Tibial nerve (tissue), 4 donors: ENCODE measurements at regions not wholly inside any gene's neighbourhood (a gene's known extent, or its start where the extent isn't known, plus 50 kb on each side); places are given as distances from the start of the nearest gene placed in this dataset.

Experiments used
- EP300 ChIP-seq, 2 donors: sonication (generic); formaldehyde crosslinking; IDR thresholded peaks; one replicate each; pipeline ENCODE4 v1.6.1; 2017; ENCODE audit warnings: antibody characterized with exemption in 2 of 2, mild to moderate bottlenecking in 1 of 2
- POLR2A ChIP-seq, 2 donors: fragments of 450-650 bp; IDR thresholded peaks; one replicate each; pipeline ENCODE4 v1.6.1; 2017; ENCODE audit warnings: antibody characterized with exemption in 2 of 2, mild to moderate bottlenecking in 2 of 2, moderate library complexity in 2 of 2
- TF ChIP-seq, protein P1 (sequence below), 5 experiments: fragments of 200-600 bp in 3 of 5; fragments of 450-650 bp in 2 of 5; sonication (generic) in 3 of 5; IDR thresholded peaks; one replicate each; pipeline ENCODE4 v1.5.1; 2016 to 2019; ENCODE audit warnings: antibody characterized with exemption in 5 of 5, mild to moderate bottlenecking in 3 of 5, moderate library complexity in 2 of 5

DNA sequence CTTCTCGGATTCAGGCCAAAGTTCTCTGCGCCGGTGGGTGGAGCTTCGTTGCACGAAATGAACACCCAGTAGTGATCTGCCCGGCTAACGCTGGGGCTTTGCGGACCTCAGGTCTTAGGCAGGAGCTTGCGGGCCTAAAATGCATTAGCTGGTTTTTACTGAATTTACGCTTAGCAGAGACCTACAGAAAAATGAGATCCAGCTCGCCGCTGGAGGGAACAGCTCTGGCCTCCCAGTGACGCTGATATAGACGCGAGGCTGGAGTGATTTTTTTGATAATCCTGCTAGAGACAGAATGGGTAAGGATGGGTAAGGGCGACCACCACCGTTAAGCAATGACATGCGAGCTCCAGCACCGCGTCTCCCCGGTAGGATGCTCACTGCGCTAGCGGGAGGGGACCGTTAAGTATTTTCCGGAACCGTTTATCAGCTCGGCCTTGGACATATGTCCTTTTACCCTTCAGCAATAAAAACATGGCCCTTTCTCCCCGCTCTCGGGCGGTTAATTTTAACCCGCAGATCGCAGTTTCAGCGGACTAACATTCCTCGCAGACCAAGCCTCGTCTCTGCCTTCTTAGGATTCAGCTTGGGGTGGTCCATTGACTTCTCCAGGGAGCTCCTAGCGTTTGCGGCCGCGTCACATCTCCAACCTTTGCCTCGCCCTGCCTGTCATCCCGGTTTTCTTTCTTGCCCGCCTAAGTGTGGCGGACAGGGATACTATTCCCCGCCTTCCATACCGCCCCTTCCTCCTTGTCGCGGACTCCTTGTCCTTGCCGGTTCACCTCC lies 109.3 kb downstream of the GPX5 start:
- TF ChIP-seq, protein P1, sequence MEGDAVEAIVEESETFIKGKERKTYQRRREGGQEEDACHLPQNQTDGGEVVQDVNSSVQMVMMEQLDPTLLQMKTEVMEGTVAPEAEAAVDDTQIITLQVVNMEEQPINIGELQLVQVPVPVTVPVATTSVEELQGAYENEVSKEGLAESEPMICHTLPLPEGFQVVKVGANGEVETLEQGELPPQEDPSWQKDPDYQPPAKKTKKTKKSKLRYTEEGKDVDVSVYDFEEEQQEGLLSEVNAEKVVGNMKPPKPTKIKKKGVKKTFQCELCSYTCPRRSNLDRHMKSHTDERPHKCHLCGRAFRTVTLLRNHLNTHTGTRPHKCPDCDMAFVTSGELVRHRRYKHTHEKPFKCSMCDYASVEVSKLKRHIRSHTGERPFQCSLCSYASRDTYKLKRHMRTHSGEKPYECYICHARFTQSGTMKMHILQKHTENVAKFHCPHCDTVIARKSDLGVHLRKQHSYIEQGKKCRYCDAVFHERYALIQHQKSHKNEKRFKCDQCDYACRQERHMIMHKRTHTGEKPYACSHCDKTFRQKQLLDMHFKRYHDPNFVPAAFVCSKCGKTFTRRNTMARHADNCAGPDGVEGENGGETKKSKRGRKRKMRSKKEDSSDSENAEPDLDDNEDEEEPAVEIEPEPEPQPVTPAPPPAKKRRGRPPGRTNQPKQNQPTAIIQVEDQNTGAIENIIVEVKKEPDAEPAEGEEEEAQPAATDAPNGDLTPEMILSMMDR (IDR thresholded peaks at IDR 0.05), result no peak
- TF ChIP-seq POLR2A (IDR thresholded peaks at IDR 0.05), result no peak
- no peak for TF ChIP-seq EP300 (IDR thresholded peaks at IDR 0.05)
